B cell (primary cell): ENCODE measurements at regions not wholly inside any gene's neighbourhood (a gene's known extent, or its start where the extent isn't known, plus 50 kb on each side); places are given as distances from the start of the nearest gene placed in this dataset.
"Not testable (repeated sequence)": the region's sequence is repeated elsewhere in the genome, so short reads cannot be mapped to it uniquely, and the experiment has no call there.

Experiments
- ATAC-seq: fragments of 200-7000 bp; cut with Tn5 transposase; one replicate; pipeline ENCODE4 v1.10.0; 2021; ENCODE audit warnings: low read depth, mild to moderate bottlenecking, moderate number of reproducible peaks, moderate library complexity
- CTCF ChIA-PET: fragments of 350-600 bp; sonication (Branson Sonifier 250); formaldehyde crosslinking; loops from one replicate; lab custom pipeline; 2021; ENCODE audit warnings: antibody characterized with exemption, inconsistent platforms; lab: Charles Lee
- POLR2A ChIA-PET: fragments of 350-600 bp; sonication (Branson Sonifier 250); formaldehyde crosslinking; loops from one replicate; lab custom pipeline; 2021; ENCODE audit warnings: antibody characterized with exemption; lab: Charles Lee
- DNase-seq: peaks from one replicate; pipeline ENCODE4 v3.0.0; 2013
- H2AFZ ChIP-seq: 2 replicates; pipeline ENCODE4 v1.6.1; 2012; ENCODE audit warnings: mild to moderate bottlenecking, low read depth, low read length; ENCODE audit not compliant: insufficient read depth, poor library complexity, severe bottlenecking
- H3K27ac ChIP-seq, 2 donors: 1 replicate in 1 of 2; 2 replicates in 1 of 2; pipeline ENCODE4 v1.5.1; 2012 to 2013; ENCODE audit warnings: low read length in 2 of 2, mild to moderate bottlenecking in 2 of 2, moderate library complexity in 1 of 2
- H3K27me3 ChIP-seq, 4 experiments: fragments of 200-600 bp in 1 of 4; sonication (generic) in 1 of 4; replicated peaks in 1 of 4; 1 replicate in 2 of 4; 2 replicates in 2 of 4; pipeline versions ENCODE4 v1.6.1 to v1.7.0; 2013 to 2016; ENCODE audit warnings: low read length in 3 of 4, mild to moderate bottlenecking in 2 of 4, mixed read lengths in 1 of 4, moderate library complexity in 1 of 4; ENCODE audit not compliant: insufficient read depth in 4 of 4, control insufficient read depth in 3 of 4; ENCODE audit errors: control extremely low read depth in 1 of 4
- H3K36me3 ChIP-seq, 2 experiments: replicated peaks in 1 of 2; 1 replicate in 1 of 2; 2 replicates in 1 of 2; pipeline versions ENCODE4 v1.6.1 to v1.7.1; 2013; ENCODE audit warnings: low read length in 1 of 2; ENCODE audit not compliant: insufficient read depth in 2 of 2, control insufficient read depth in 1 of 2; ENCODE audit errors: control extremely low read depth in 1 of 2, extremely low read depth in 1 of 2
- H3K4me1 ChIP-seq, 2 donors: fragments of 200-600 bp in 1 of 2; sonication (generic) in 1 of 2; 1 replicate in 1 of 2; 2 replicates in 1 of 2; pipeline versions ENCODE4 v1.5.1 to v1.6.1; 2013 to 2017; ENCODE audit warnings: low read length in 2 of 2; ENCODE audit not compliant: control insufficient read depth in 2 of 2, insufficient read depth in 2 of 2
- H3K4me2 ChIP-seq: replicated peaks from 2 replicates; pipeline ENCODE3; 2012; ENCODE audit warnings: mild to moderate bottlenecking, low read depth, low read length; ENCODE audit not compliant: poor library complexity, severe bottlenecking
- H3K4me3 ChIP-seq, 5 experiments: fragments of 200-600 bp in 1 of 5; sonication (generic) in 1 of 5; 1 replicate in 3 of 5; 2 replicates in 2 of 5; pipeline versions ENCODE4 v1.5.1 to v1.7.0; 2011 to 2016; ENCODE audit warnings: low read length in 4 of 5, mild to moderate bottlenecking in 4 of 5, low read depth in 2 of 5, control low read depth in 1 of 5, moderate library complexity in 1 of 5; ENCODE audit not compliant: insufficient read depth in 1 of 5; ENCODE audit errors: control extremely low read depth in 1 of 5, extremely low read depth in 1 of 5
- H3K79me2 ChIP-seq: fragments of 200-600 bp; sonication (generic); one replicate; pipeline ENCODE4 v1.6.0; 2016; ENCODE audit warnings: low read length; ENCODE audit not compliant: control insufficient read depth, insufficient read depth
- H3K9ac ChIP-seq: fragments of 200-600 bp; sonication (generic); 2 replicates; pipeline ENCODE4 v1.6.1; 2017; ENCODE audit warnings: mild to moderate bottlenecking, low read length, moderate library complexity
- H3K9me3 ChIP-seq, 3 donors: one replicate each; pipeline versions ENCODE4 v1.6.1 to v1.7.1; 2013; ENCODE audit warnings: low read length in 2 of 3; ENCODE audit not compliant: control insufficient read depth in 2 of 3, insufficient read depth in 1 of 3; ENCODE audit errors: control extremely low read depth in 1 of 3
- H4K20me1 ChIP-seq: 2 replicates; pipeline ENCODE4 v1.6.0; 2012; ENCODE audit warnings: mild to moderate bottlenecking, low read length; ENCODE audit not compliant: insufficient read depth, control insufficient read depth, poor library complexity, severe bottlenecking
- H3K27ac Mint-ChIP-seq: one replicate; pipeline ENCODE4 v1.8.0; 2021; ENCODE audit warnings: mixed read lengths
- H3K27me3 Mint-ChIP-seq: one replicate; pipeline ENCODE4 v1.8.0; 2021; ENCODE audit warnings: mixed read lengths
- H3K4me1 Mint-ChIP-seq: one replicate; pipeline ENCODE4 v1.8.0; 2021; ENCODE audit warnings: mixed read lengths
- H3K4me3 Mint-ChIP-seq: one replicate; pipeline ENCODE4 v1.8.0; 2021; ENCODE audit warnings: mixed read lengths
- H3K9me3 Mint-ChIP-seq: one replicate; pipeline ENCODE4 v1.8.0; 2022; ENCODE audit warnings: mixed read lengths; ENCODE audit not compliant: insufficient read depth
- CTCF ChIP-seq: fragments of 200-600 bp; IDR thresholded peaks from one replicate; pipeline ENCODE4 v1.8.0; 2022; ENCODE audit warnings: antibody characterized with exemption, mild to moderate bottlenecking
- EZH2 ChIP-seq: IDR thresholded peaks from 2 replicates; pipeline ENCODE4 v1.6.1; 2012; ENCODE audit warnings: borderline replicate concordance, low read depth, mild to moderate bottlenecking, moderate library complexity, low read length; ENCODE audit not compliant: insufficient read depth, poor library complexity, severe bottlenecking
- WGBS: methylation state at CpG from one replicate; pipeline ENCODE4 v1.1.5; 2013; ENCODE audit warnings: missing lambda C conversion rate; ENCODE audit not compliant: insufficient coverage; 5-methylcytosine and 5-hydroxymethylcytosine counted together
- intact Hi-C: fragments of 100-400 bp; cut with micrococcal nuclease; formaldehyde crosslinking; loops from one replicate; pipeline ENCODE4 v1.10.0; 2022

GRCh38 chr10:5288359-5288758, 76.4 kb upstream of the UCN3 start:
- peaks cover 0 to 8% of the 10 kb centered on the region in 2 donors for H3K4me1 ChIP-seq
- no peak overlapping the region for H3K9ac ChIP-seq
- H3K79me2 ChIP-seq, result no peaks in the 10 kb centered on the region
- ATAC-seq (no peak), DNase-seq (no peak)
- ChIA-PET POLR2A (no interaction called here), CTCF (no interaction called here)
- 100% methylated on average over 3 of the region's 4 CpGs for WGBS
- no peak overlapping the region for H3K27ac Mint-ChIP-seq
- H3K4me2 ChIP-seq, result no peak overlapping the region
- no peaks in the 10 kb centered on the region for H3K36me3 ChIP-seq
- H3K27ac ChIP-seq, result no peak overlapping the region
- no peak overlapping the region for H3K4me3 ChIP-seq
- intact Hi-C loops, result no loop called here
- H2AFZ ChIP-seq, result no peak overlapping the region
- H4K20me1 ChIP-seq, result no peaks in the 10 kb centered on the region
- H3K27me3 Mint-ChIP-seq, result peaks cover 20% of the 10 kb centered on the region
- no peak for TF ChIP-seq CTCF
- no peak for TF ChIP-seq EZH2
- H3K9me3 Mint-ChIP-seq, result peaks cover 3% of the 10 kb centered on the region
- no peaks in the 10 kb centered on the region for H3K9me3 ChIP-seq
- no peaks in the 10 kb centered on the region for H3K27me3 ChIP-seq
- no peak overlapping the region for H3K4me3 Mint-ChIP-seq
- peaks cover 10% of the 10 kb centered on the region for H3K4me1 Mint-ChIP-seq

- H3K4me3 ChIP-seq, H3K4me3 Mint-ChIP-seq, H3K36me3 ChIP-seq, ATAC-seq, H3K4me1 ChIP-seq, intact Hi-C loops, DNase-seq, H3K27ac ChIP-seq, POLR2A ChIA-PET, H3K4me2 ChIP-seq, H3K4me1 Mint-ChIP-seq, CTCF ChIA-PET, H3K9ac ChIP-seq, H4K20me1 ChIP-seq, H3K9me3 Mint-ChIP-seq, H2AFZ ChIP-seq, H3K27me3 ChIP-seq, H3K79me2 ChIP-seq, H3K9me3 ChIP-seq, H3K27ac Mint-ChIP-seq: not testable (repeated sequence)
- WGBS, result no CpG with 5 or more reads among the region's 1 CpG
- peaks cover 15% of the 10 kb centered on the region for H3K27me3 Mint-ChIP-seq
These were observed 75.5 kb upstream of the UCN3 start for GRCh38 chr10:5289228-5289627.
